ENCODE measurements at regions not wholly inside any gene's neighbourhood (a gene's known extent, or its start where the extent isn't known, plus 50 kb on each side); places are given as distances from the start of the nearest gene placed in this dataset.

- H3K27ac ChIP-seq: no peak overlapping the region
- DNase-seq (no peak), ATAC-seq (no peak)
- no peak overlapping the region for H3K4me3 ChIP-seq
- intact Hi-C loops (cut with DNase I; ENCODE audit: low total_unique reads) (no loop called here), in situ Hi-C loops (cut with MboI; ENCODE audit: low sequenced_read_pairs in 4 of 4) (no loop called here)
- no peaks in the 10 kb centered on the region for H3K36me3 ChIP-seq
- TF ChIP-seq POLR2A (IDR thresholded peaks at IDR 0.05) (no peak), CTCF (IDR thresholded peaks at IDR 0.05 in 4 of 5, conservative IDR thresholded peaks at IDR 0.05 in 1 of 5) (no peak)
- no peaks in the 10 kb centered on the region for H3K4me1 ChIP-seq
- no peaks in the 10 kb centered on the region for H3K9me3 ChIP-seq
- no peaks in the 10 kb centered on the region for H3K27me3 ChIP-seq
Observed at GRCh38 chr1:95622609-95623008, 388.6 kb downstream of the RWDD3 start.

DNA sequence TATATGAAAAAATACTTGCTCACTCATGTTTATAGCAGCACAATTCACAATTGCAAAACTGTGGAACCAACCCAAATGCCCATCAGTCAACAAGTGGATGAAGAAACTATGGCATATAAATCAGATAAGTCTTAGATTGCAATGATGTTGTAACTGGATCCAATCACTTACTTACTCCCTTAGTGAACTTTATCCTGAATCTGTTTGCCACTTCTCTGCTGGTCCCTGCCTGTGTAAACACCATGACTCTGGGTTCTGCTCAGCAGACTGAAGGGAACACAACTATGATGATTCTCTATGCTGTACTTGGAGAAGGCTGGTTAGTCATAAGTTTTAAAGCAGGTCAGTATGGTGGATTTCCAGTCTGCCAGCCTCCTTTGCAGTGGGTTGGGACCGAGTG lies 391.2 kb downstream of the RWDD3 start:
- H3K4me1 ChIP-seq: no peaks in the 10 kb centered on the region
- TF ChIP-seq CTCF (IDR thresholded peaks at IDR 0.05 in 4 of 5, conservative IDR thresholded peaks at IDR 0.05 in 1 of 5): no peak
- no peak for TF ChIP-seq POLR2A (IDR thresholded peaks at IDR 0.05)
- intact Hi-C loops (cut with DNase I; ENCODE audit: low total_unique reads) (no loop called here), in situ Hi-C loops (cut with MboI; ENCODE audit: low sequenced_read_pairs in 4 of 4) (no loop called here)
- DNase-seq: no peak
- no peaks in the 10 kb centered on the region for H3K9me3 ChIP-seq
- ATAC-seq: no peak
- H3K27ac ChIP-seq: no peak overlapping the region
- H3K4me3 ChIP-seq: no peak overlapping the region
- no peaks in the 10 kb centered on the region for H3K27me3 ChIP-seq
- H3K36me3 ChIP-seq: no peaks in the 10 kb centered on the region

DNA sequence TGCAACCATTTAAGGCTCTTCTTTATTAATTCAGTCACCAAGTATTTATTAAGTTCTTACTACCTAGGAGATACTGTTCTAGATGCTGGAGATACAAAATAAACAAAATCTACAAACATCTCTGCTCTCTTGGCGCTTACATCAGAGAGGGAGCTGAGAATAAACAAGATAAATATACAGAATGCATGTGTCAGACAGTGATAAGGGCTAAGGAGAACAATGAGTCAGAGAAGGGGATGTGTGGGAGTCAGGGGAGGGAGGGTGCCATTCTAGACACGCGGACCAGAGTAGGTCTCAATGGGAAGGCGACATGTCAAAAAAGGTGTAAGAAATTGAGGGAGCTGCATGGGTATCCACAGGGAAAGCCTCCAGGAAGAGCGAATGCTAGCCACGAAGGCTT lies 393.2 kb downstream of the RWDD3 start:
- Histone ChIP-seq H3K27me3 (no peaks in the 10 kb centered on the region), H3K9me3 (no peaks in the 10 kb centered on the region), H3K4me3 (no peak overlapping the region), H3K27ac (no peak overlapping the region), H3K36me3 (no peaks in the 10 kb centered on the region), H3K4me1 (no peaks in the 10 kb centered on the region)
- TF ChIP-seq POLR2A (IDR thresholded peaks at IDR 0.05) (no peak), CTCF (IDR thresholded peaks at IDR 0.05 in 4 of 5, conservative IDR thresholded peaks at IDR 0.05 in 1 of 5) (no peak)
- no peak for ATAC-seq
- in situ Hi-C loops (cut with MboI; ENCODE audit: low sequenced_read_pairs in 4 of 4) (no loop called here), intact Hi-C loops (cut with DNase I; ENCODE audit: low total_unique reads) (no loop called here)
- DNase-seq: no peak

- no peak for ATAC-seq
- no peaks in the 10 kb centered on the region for H3K27me3 ChIP-seq
- H3K36me3 ChIP-seq: no peaks in the 10 kb centered on the region
- in situ Hi-C loops (cut with MboI; ENCODE audit: low sequenced_read_pairs in 4 of 4): no loop called here
- no peak overlapping the region for H3K27ac ChIP-seq
- H3K9me3 ChIP-seq: no peaks in the 10 kb centered on the region
- H3K4me1 ChIP-seq: no peaks in the 10 kb centered on the region
- TF ChIP-seq POLR2A (IDR thresholded peaks at IDR 0.05) (no peak), CTCF (IDR thresholded peaks at IDR 0.05 in 4 of 5, conservative IDR thresholded peaks at IDR 0.05 in 1 of 5) (no peak)
- DNase-seq: no peak
- intact Hi-C loops (cut with DNase I; ENCODE audit: low total_unique reads): no loop called here
- no peak overlapping the region for H3K4me3 ChIP-seq
Observed at GRCh38 chr1:95631695-95632094, 397.7 kb downstream of the RWDD3 start.

GRCh38 chr1:95635811-95636210 lies 401.8 kb downstream of the RWDD3 start:
- Histone ChIP-seq H3K27ac (no peak overlapping the region), H3K9me3 (no peaks in the 10 kb centered on the region), H3K4me1 (no peaks in the 10 kb centered on the region), H3K27me3 (no peaks in the 10 kb centered on the region), H3K4me3 (no peak overlapping the region), H3K36me3 (no peaks in the 10 kb centered on the region)
- no peak for TF ChIP-seq CTCF (IDR thresholded peaks at IDR 0.05 in 4 of 5, conservative IDR thresholded peaks at IDR 0.05 in 1 of 5)
- no peak for TF ChIP-seq POLR2A (IDR thresholded peaks at IDR 0.05)
- intact Hi-C loops (cut with DNase I; ENCODE audit: low total_unique reads): no loop called here
- peak; percentile 36 to 45 for ATAC-seq
- in situ Hi-C loops (cut with MboI; ENCODE audit: low sequenced_read_pairs in 4 of 4): no loop called here
- DNase-seq: no peak

All from gastrocnemius medialis (tissue), 4 donors.